GM23338 (cell line): ENCODE measurements at regions not wholly inside any gene's neighbourhood (a gene's known extent, or its start where the extent isn't known, plus 50 kb on each side); places are given as distances from the start of the nearest gene placed in this dataset.

Source experiments
- ATAC-seq: fragments of 200-7000 bp; cut with Tn5 transposase; 3 replicates; pipeline ENCODE4 v1.9.1; 2020
- DNase-seq: peaks from one replicate; pipeline ENCODE4 v3.0.0-alpha.2; 2015; ENCODE audit warnings: low spot score
- H2AFZ ChIP-seq: fragments of 200-600 bp; sonication (generic); 2 replicates; pipeline ENCODE4 v1.8.0; 2016; ENCODE audit warnings: antibody characterized with exemption, mild to moderate bottlenecking, moderate library complexity
- H3F3A ChIP-seq: fragments of 200-600 bp; sonication (generic); replicated peaks from 2 replicates; pipeline ENCODE4 v1.8.0; 2017; ENCODE audit warnings: antibody characterized with exemption, mixed run types, low read depth
- H3K27ac ChIP-seq: fragments of 200-600 bp; sonication (generic); 2 replicates; pipeline ENCODE4 v1.6.1; 2016; ENCODE audit warnings: low read depth
- H3K27me3 ChIP-seq: fragments of 200-600 bp; sonication (generic); 2 replicates; pipeline ENCODE4 v1.8.0; 2016; ENCODE audit warnings: mild to moderate bottlenecking, mixed run types, moderate library complexity; ENCODE audit not compliant: insufficient read depth
- H3K36me3 ChIP-seq: fragments of 200-600 bp; sonication (generic); 2 replicates; pipeline ENCODE4 v1.8.0; 2016; ENCODE audit warnings: mild to moderate bottlenecking; ENCODE audit not compliant: insufficient read depth
- H3K4me1 ChIP-seq: fragments of 200-600 bp; sonication (generic); 2 replicates; pipeline ENCODE4 v1.8.0; 2016; ENCODE audit warnings: mild to moderate bottlenecking, moderate library complexity; ENCODE audit not compliant: insufficient read depth
- H3K4me2 ChIP-seq: fragments of 200-600 bp; sonication (generic); 2 replicates; pipeline ENCODE4 v1.7.1; 2017; ENCODE audit warnings: mixed run types
- H3K4me3 ChIP-seq: fragments of 200-600 bp; sonication (generic); 2 replicates; pipeline ENCODE4 v1.6.1; 2016; ENCODE audit warnings: mixed run types
- H3K79me2 ChIP-seq: fragments of 200-600 bp; sonication (generic); replicated peaks from 2 replicates; pipeline ENCODE4 v1.8.0; 2017; ENCODE audit warnings: mild to moderate bottlenecking; ENCODE audit not compliant: insufficient read depth
- H3K9me2 ChIP-seq: fragments of 200-600 bp; sonication (generic); 2 replicates; pipeline ENCODE4 v1.8.0; 2017; ENCODE audit not compliant: insufficient read depth
- H4K20me1 ChIP-seq: fragments of 200-600 bp; sonication (generic); replicated peaks from 2 replicates; pipeline ENCODE4 v1.8.0; 2017; ENCODE audit warnings: mild to moderate bottlenecking; ENCODE audit not compliant: insufficient read depth
- H3K27ac Mint-ChIP-seq: 2 replicates; pipeline ENCODE4 v1.8.0; 2020; ENCODE audit warnings: inconsistent platforms, mild to moderate bottlenecking, moderate library complexity, mixed read lengths
- H3K27me3 Mint-ChIP-seq: 3 replicates; pipeline ENCODE4 v1.8.0; 2022; ENCODE audit warnings: low read depth, mild to moderate bottlenecking, moderate library complexity, mixed read lengths, inconsistent platforms; ENCODE audit not compliant: insufficient read depth, poor library complexity
- H3K36me3 Mint-ChIP-seq: 3 replicates; pipeline ENCODE4 v1.8.0; 2021; ENCODE audit warnings: low read depth, mild to moderate bottlenecking, inconsistent platforms, moderate library complexity, mixed read lengths
- H3K4me1 Mint-ChIP-seq: 3 replicates; pipeline ENCODE4 v1.8.0; 2020; ENCODE audit warnings: mild to moderate bottlenecking, inconsistent platforms, mixed read lengths
- H3K4me3 Mint-ChIP-seq: 3 replicates; pipeline ENCODE4 v1.8.0; 2021; ENCODE audit warnings: moderate library complexity, mild to moderate bottlenecking, inconsistent platforms, mixed read lengths
- H3K9me3 Mint-ChIP-seq: 3 replicates; pipeline ENCODE4 v1.8.0; 2020; ENCODE audit warnings: moderate library complexity, mild to moderate bottlenecking, inconsistent platforms, mixed read lengths
- ETS1 ChIP-seq: IDR thresholded peaks from 2 replicates; pipeline ENCODE4 v1.6.1; 2016; ENCODE audit warnings: antibody characterized with exemption
- EZH2 ChIP-seq: fragments of 200-600 bp; sonication (generic); IDR thresholded peaks from one replicate; pipeline ENCODE4 v1.8.0; 2017; ENCODE audit warnings: antibody characterized with exemption, mild to moderate bottlenecking, low read depth; ENCODE audit not compliant: unreplicated experiment
- JUNB ChIP-seq: IDR thresholded peaks from one replicate; pipeline ENCODE4 v1.6.1; 2016; ENCODE audit warnings: antibody characterized with exemption; ENCODE audit not compliant: unreplicated experiment
- NANOG ChIP-seq: IDR thresholded peaks from 2 replicates; pipeline ENCODE4 v1.6.1; 2016; ENCODE audit warnings: antibody characterized with exemption, borderline replicate concordance
- POLR2AphosphoS5 ChIP-seq: IDR thresholded peaks from 2 replicates; pipeline ENCODE4 v1.6.1; 2016; ENCODE audit warnings: antibody characterized with exemption, low read depth
- REST ChIP-seq: IDR thresholded peaks from one replicate; pipeline ENCODE4 v1.6.1; 2018; ENCODE audit warnings: antibody characterized with exemption; ENCODE audit not compliant: unreplicated experiment
- ZNF462 ChIP-seq: fragments of 250-450 bp; sonication (Bioruptor Pico); IDR thresholded peaks from 2 replicates; pipeline ENCODE4 v1.5.0; 2020; ENCODE audit warnings: mild to moderate bottlenecking, moderate library complexity

- Mint-ChIP-seq H3K27ac (no peak overlapping the region), H3K4me1 (peaks cover 6% of the 10 kb centered on the region), H3K4me3 (no peak overlapping the region), H3K27me3 (peaks cover 5% of the 10 kb centered on the region), H3K9me3 (no peaks in the 10 kb centered on the region; the same call in 2 of the 3 replicates), H3K36me3 (no peaks in the 10 kb centered on the region)
- no peak overlapping the region for H3K27ac ChIP-seq
- DNase-seq (no peak), ATAC-seq (no peak)
- H2AFZ ChIP-seq: no peak overlapping the region
- no peak for TF ChIP-seq POLR2AphosphoS5
- no peak for TF ChIP-seq JUNB
- TF ChIP-seq NANOG: no peak
- no peak for TF ChIP-seq EZH2
- no peak for TF ChIP-seq ETS1
- no peaks in the 10 kb centered on the region for H3K36me3 ChIP-seq
- H3K79me2 ChIP-seq: no peaks in the 10 kb centered on the region
- no peaks in the 10 kb centered on the region for H3K4me1 ChIP-seq
- H3K27me3 ChIP-seq: no peaks in the 10 kb centered on the region
- H3K4me2 ChIP-seq: no peak overlapping the region
- no peaks in the 10 kb centered on the region for H3K9me2 ChIP-seq
- no peaks in the 10 kb centered on the region; the same call in 1 of the 2 replicates for H4K20me1 ChIP-seq
- H3F3A ChIP-seq: no peaks in the 10 kb centered on the region
- no peak overlapping the region for H3K4me3 ChIP-seq
Observed at GRCh38 chr1:29650041-29650400, 413.7 kb downstream of the PTPRU start.

- no peaks in the 10 kb centered on the region for H3K36me3 Mint-ChIP-seq
- H2AFZ ChIP-seq: no peak overlapping the region
Observed at GRCh38 chr1:29649189-29650040, 413.1 kb downstream of the PTPRU start.

More at GRCh38 chr1:29649189-29650040, 413.1 kb downstream of the PTPRU start:
- Histone ChIP-seq H3K4me3 (no peak overlapping the region), H4K20me1 (no peaks in the 10 kb centered on the region; the same call in 1 of the 2 replicates), H3K27me3 (no peaks in the 10 kb centered on the region), H3F3A (no peaks in the 10 kb centered on the region), H3K27ac (no peak overlapping the region), H3K79me2 (no peaks in the 10 kb centered on the region), H3K4me2 (no peak overlapping the region), H3K9me2 (no peaks in the 10 kb centered on the region; the same call in 1 of the 2 replicates), H3K4me1 (no peaks in the 10 kb centered on the region), H3K36me3 (no peaks in the 10 kb centered on the region)
- H3K27ac Mint-ChIP-seq: no peak overlapping the region
- H3K27me3 Mint-ChIP-seq: peaks cover 5% of the 10 kb centered on the region
- TF ChIP-seq JUNB: no peak
- TF ChIP-seq ZNF462 (CRISPR knock-in tag): no peak
- TF ChIP-seq ETS1: no peak
- no peak for TF ChIP-seq REST
- ATAC-seq (no peak), DNase-seq (no peak)
- H3K4me1 Mint-ChIP-seq: peaks cover 10% of the 10 kb centered on the region
- H3K4me3 Mint-ChIP-seq: no peak overlapping the region
- H3K9me3 Mint-ChIP-seq: no peaks in the 10 kb centered on the region; the same call in 2 of the 3 replicates
